22Rv1 (cell line): ENCODE measurements at regions not wholly inside any gene's neighbourhood (a gene's known extent, or its start where the extent isn't known, plus 50 kb on each side); places are given as distances from the start of the nearest gene placed in this dataset.

Experiments
- ZFX ChIP-seq: fragments of 450-650 bp; IDR thresholded peaks from 2 replicates; pipeline ENCODE4 v1.6.1; 2017; ENCODE audit warnings: antibody characterized with exemption, borderline replicate concordance
- TF ChIP-seq, protein P1 (sequence below): fragments of 450-650 bp; IDR thresholded peaks from 2 replicates; pipeline ENCODE4 v1.5.1; 2017; ENCODE audit warnings: mild to moderate bottlenecking

GRCh38 chr3:44098656-44099415 lies 142.8 kb upstream of the TOPAZ1 start:
- TF ChIP-seq, protein P1, sequence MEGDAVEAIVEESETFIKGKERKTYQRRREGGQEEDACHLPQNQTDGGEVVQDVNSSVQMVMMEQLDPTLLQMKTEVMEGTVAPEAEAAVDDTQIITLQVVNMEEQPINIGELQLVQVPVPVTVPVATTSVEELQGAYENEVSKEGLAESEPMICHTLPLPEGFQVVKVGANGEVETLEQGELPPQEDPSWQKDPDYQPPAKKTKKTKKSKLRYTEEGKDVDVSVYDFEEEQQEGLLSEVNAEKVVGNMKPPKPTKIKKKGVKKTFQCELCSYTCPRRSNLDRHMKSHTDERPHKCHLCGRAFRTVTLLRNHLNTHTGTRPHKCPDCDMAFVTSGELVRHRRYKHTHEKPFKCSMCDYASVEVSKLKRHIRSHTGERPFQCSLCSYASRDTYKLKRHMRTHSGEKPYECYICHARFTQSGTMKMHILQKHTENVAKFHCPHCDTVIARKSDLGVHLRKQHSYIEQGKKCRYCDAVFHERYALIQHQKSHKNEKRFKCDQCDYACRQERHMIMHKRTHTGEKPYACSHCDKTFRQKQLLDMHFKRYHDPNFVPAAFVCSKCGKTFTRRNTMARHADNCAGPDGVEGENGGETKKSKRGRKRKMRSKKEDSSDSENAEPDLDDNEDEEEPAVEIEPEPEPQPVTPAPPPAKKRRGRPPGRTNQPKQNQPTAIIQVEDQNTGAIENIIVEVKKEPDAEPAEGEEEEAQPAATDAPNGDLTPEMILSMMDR, result no peak
- TF ChIP-seq ZFX, result no peak
